ENCODE measurements at regions not wholly inside any gene's neighbourhood (a gene's known extent, or its start where the extent isn't known, plus 50 kb on each side); places are given as distances from the start of the nearest gene placed in this dataset.

- TF ChIP-seq, protein P1, sequence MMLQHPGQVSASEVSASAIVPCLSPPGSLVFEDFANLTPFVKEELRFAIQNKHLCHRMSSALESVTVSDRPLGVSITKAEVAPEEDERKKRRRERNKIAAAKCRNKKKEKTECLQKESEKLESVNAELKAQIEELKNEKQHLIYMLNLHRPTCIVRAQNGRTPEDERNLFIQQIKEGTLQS (IDR thresholded peaks at IDR 0.05) = no peak
These were observed 172.4 kb upstream of the NTF3 start (continued) for GRCh38 chr12:5259523-5259922.

GRCh38 chr12:5260086-5260485 lies 171.8 kb upstream of the NTF3 start:
- Histone ChIP-seq H3K27ac (ENCODE audit: low read depth in 1 of 2, low read length in 2 of 2) (no peak overlapping the region), H3K36me3 (ENCODE audit: control insufficient read depth in 4 of 4, insufficient read depth in 3 of 4, low read depth in 1 of 4, low read length in 3 of 4) (no peaks in the 10 kb centered on the region), H3K4me1 (ENCODE audit: control insufficient read depth in 4 of 4, insufficient read depth in 4 of 4, low read length in 3 of 4) (no peaks in the 10 kb centered on the region), H3K27me3 (ENCODE audit: control insufficient read depth in 4 of 4, insufficient read depth in 4 of 4, low read length in 3 of 4) (no peaks in the 10 kb centered on the region), H3K4me3 (ENCODE audit: low read depth in 1 of 3, low read length in 3 of 3) (no peak overlapping the region), H3K9me3 (ENCODE audit: control insufficient read depth in 4 of 4, low read length in 3 of 4) (no peaks in the 10 kb centered on the region), H3K9ac (ENCODE audit: low read depth in 1 of 2, low read length in 2 of 2) (no peak overlapping the region)
- no peak for DNase-seq (ENCODE audit: low spot score)
- TF ChIP-seq EGR1 (IDR thresholded peaks at IDR 0.05; ENCODE audit: low read depth in 2 of 2) = no peak
- TF ChIP-seq SP1 (IDR thresholded peaks at IDR 0.05) = no peak
- 54% methylated on average over 3 of the region's 3 CpGs for WGBS

DNA sequence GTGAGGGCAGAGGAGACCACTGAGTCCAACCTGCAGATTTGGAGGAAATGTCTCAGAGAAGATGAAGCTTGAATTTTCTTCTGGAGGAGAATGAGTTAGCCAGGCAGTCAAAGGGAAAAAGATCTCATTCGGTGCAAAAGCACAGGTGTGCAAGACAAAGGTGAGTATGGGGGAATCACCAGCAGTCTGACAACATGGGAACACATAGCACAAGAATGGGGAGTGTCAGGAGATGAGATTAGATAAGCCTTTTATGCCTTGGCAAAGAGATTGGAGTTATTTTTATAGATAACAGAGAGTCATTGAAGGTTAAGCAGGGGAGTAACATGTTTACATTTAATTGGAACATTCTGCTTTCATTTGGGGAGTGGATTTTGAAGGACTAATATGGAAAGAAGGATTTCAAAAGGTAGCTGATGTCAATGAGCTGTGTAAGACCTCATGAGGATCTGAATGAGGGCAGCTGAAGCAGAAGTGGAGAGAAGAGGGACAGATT lies 171.3 kb upstream of the NTF3 start:
- Histone ChIP-seq H3K9me3 (ENCODE audit: control insufficient read depth in 4 of 4, low read length in 3 of 4) (no peaks in the 10 kb centered on the region), H3K36me3 (ENCODE audit: control insufficient read depth in 4 of 4, insufficient read depth in 3 of 4, low read depth in 1 of 4, low read length in 3 of 4) (no peaks in the 10 kb centered on the region), H3K27me3 (ENCODE audit: control insufficient read depth in 4 of 4, insufficient read depth in 4 of 4, low read length in 3 of 4) (no peaks in the 10 kb centered on the region), H3K27ac (ENCODE audit: low read depth in 1 of 2, low read length in 2 of 2) (no peak overlapping the region), H3K9ac (ENCODE audit: low read depth in 1 of 2, low read length in 2 of 2) (no peak overlapping the region), H3K4me3 (ENCODE audit: low read depth in 1 of 3, low read length in 3 of 3) (no peak overlapping the region), H3K4me1 (ENCODE audit: control insufficient read depth in 4 of 4, insufficient read depth in 4 of 4, low read length in 3 of 4) (no peaks in the 10 kb centered on the region)
- 38% methylated on average over 1 of the region's 1 CpG for WGBS
- TF ChIP-seq, protein P1 (IDR thresholded peaks at IDR 0.05) = no peak
- TF ChIP-seq, protein P2, sequence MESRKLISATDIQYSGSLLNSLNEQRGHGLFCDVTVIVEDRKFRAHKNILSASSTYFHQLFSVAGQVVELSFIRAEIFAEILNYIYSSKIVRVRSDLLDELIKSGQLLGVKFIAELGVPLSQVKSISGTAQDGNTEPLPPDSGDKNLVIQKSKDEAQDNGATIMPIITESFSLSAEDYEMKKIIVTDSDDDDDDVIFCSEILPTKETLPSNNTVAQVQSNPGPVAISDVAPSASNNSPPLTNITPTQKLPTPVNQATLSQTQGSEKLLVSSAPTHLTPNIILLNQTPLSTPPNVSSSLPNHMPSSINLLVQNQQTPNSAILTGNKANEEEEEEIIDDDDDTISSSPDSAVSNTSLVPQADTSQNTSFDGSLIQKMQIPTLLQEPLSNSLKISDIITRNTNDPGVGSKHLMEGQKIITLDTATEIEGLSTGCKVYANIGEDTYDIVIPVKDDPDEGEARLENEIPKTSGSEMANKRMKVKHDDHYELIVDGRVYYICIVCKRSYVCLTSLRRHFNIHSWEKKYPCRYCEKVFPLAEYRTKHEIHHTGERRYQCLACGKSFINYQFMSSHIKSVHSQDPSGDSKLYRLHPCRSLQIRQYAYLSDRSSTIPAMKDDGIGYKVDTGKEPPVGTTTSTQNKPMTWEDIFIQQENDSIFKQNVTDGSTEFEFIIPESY (IDR thresholded peaks at IDR 0.05) = no peak
- TF ChIP-seq YY1 (IDR thresholded peaks at IDR 0.05) (no peak), EGR1 (IDR thresholded peaks at IDR 0.05; ENCODE audit: low read depth in 2 of 2) (no peak), SP1 (IDR thresholded peaks at IDR 0.05) (no peak), JUND (IDR thresholded peaks at IDR 0.05) (no peak), RXRA (IDR thresholded peaks at IDR 0.05) (no peak)
- TF ChIP-seq, protein P3, sequence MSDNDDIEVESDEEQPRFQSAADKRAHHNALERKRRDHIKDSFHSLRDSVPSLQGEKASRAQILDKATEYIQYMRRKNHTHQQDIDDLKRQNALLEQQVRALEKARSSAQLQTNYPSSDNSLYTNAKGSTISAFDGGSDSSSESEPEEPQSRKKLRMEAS (IDR thresholded peaks at IDR 0.05) = no peak
- TF ChIP-seq, protein P4, sequence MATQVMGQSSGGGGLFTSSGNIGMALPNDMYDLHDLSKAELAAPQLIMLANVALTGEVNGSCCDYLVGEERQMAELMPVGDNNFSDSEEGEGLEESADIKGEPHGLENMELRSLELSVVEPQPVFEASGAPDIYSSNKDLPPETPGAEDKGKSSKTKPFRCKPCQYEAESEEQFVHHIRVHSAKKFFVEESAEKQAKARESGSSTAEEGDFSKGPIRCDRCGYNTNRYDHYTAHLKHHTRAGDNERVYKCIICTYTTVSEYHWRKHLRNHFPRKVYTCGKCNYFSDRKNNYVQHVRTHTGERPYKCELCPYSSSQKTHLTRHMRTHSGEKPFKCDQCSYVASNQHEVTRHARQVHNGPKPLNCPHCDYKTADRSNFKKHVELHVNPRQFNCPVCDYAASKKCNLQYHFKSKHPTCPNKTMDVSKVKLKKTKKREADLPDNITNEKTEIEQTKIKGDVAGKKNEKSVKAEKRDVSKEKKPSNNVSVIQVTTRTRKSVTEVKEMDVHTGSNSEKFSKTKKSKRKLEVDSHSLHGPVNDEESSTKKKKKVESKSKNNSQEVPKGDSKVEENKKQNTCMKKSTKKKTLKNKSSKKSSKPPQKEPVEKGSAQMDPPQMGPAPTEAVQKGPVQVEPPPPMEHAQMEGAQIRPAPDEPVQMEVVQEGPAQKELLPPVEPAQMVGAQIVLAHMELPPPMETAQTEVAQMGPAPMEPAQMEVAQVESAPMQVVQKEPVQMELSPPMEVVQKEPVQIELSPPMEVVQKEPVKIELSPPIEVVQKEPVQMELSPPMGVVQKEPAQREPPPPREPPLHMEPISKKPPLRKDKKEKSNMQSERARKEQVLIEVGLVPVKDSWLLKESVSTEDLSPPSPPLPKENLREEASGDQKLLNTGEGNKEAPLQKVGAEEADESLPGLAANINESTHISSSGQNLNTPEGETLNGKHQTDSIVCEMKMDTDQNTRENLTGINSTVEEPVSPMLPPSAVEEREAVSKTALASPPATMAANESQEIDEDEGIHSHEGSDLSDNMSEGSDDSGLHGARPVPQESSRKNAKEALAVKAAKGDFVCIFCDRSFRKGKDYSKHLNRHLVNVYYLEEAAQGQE (IDR thresholded peaks at IDR 0.05) = no peak
- DNase-seq (ENCODE audit: low spot score) = no peak
